ENCODE measurements at regions not wholly inside any gene's neighbourhood (a gene's known extent, or its start where the extent isn't known, plus 50 kb on each side); places are given as distances from the start of the nearest gene placed in this dataset.

- Histone ChIP-seq H3K27me3 (replicated peaks; ENCODE audit: control insufficient read depth, insufficient read depth, low read length, poor library complexity, severe bottlenecking) (no peaks in the 10 kb centered on the region), H3K4me3 (ENCODE audit: insufficient read depth, low read depth, low read length, poor library complexity, severe bottlenecking) (no peak overlapping the region), H3K36me3 (ENCODE audit: control insufficient read depth, insufficient read depth, low read length) (no peaks in the 10 kb centered on the region), H3K27ac (ENCODE audit: insufficient read depth, low read length, poor library complexity, severe bottlenecking) (no peak overlapping the region), H3K9me3 (ENCODE audit: control insufficient read depth, low read length) (no peaks in the 10 kb centered on the region), H3K4me1 (ENCODE audit: control insufficient read depth, insufficient read depth, low read length, poor library complexity, severe bottlenecking) (no peaks in the 10 kb centered on the region)
- no peak for DNase-seq
These were observed 79.4 kb downstream of the HES1 start for GRCh38 chr3:194215392-194215791.

- H3K4me1 ChIP-seq (ENCODE audit: control insufficient read depth, insufficient read depth, low read length, poor library complexity, severe bottlenecking) = no peaks in the 10 kb centered on the region
- H3K27me3 ChIP-seq (replicated peaks; ENCODE audit: control insufficient read depth, insufficient read depth, low read length, poor library complexity, severe bottlenecking) = no peaks in the 10 kb centered on the region
- DNase-seq = no peak
- H3K27ac ChIP-seq (ENCODE audit: insufficient read depth, low read length, poor library complexity, severe bottlenecking) = no peak overlapping the region
- no peak overlapping the region for H3K4me3 ChIP-seq (ENCODE audit: insufficient read depth, low read depth, low read length, poor library complexity, severe bottlenecking)
- no peaks in the 10 kb centered on the region for H3K36me3 ChIP-seq (ENCODE audit: control insufficient read depth, insufficient read depth, low read length)
- no peaks in the 10 kb centered on the region for H3K9me3 ChIP-seq (ENCODE audit: control insufficient read depth, low read length)
These were observed 82.9 kb downstream of the HES1 start for GRCh38 chr3:194218646-194219453.

- H3K4me3 ChIP-seq (ENCODE audit: insufficient read depth, low read depth, low read length, poor library complexity, severe bottlenecking) = no peak overlapping the region
- H3K36me3 ChIP-seq (ENCODE audit: control insufficient read depth, insufficient read depth, low read length) = no peaks in the 10 kb centered on the region
- H3K9me3 ChIP-seq (ENCODE audit: control insufficient read depth, low read length) = no peaks in the 10 kb centered on the region
- no peaks in the 10 kb centered on the region for H3K27me3 ChIP-seq (replicated peaks; ENCODE audit: control insufficient read depth, insufficient read depth, low read length, poor library complexity, severe bottlenecking)
- DNase-seq = no peak
- no peaks in the 10 kb centered on the region for H3K4me1 ChIP-seq (ENCODE audit: control insufficient read depth, insufficient read depth, low read length, poor library complexity, severe bottlenecking)
- H3K27ac ChIP-seq (ENCODE audit: insufficient read depth, low read length, poor library complexity, severe bottlenecking) = no peak overlapping the region
These were observed 84.0 kb downstream of the HES1 start for GRCh38 chr3:194219826-194220410.

- peaks cover 2% of the 10 kb centered on the region for H3K27me3 ChIP-seq (replicated peaks; ENCODE audit: control insufficient read depth, insufficient read depth, low read length, poor library complexity, severe bottlenecking)
- no peaks in the 10 kb centered on the region for H3K9me3 ChIP-seq (ENCODE audit: control insufficient read depth, low read length)
- no peak overlapping the region for H3K4me3 ChIP-seq (ENCODE audit: insufficient read depth, low read depth, low read length, poor library complexity, severe bottlenecking)
- no peak overlapping the region for H3K27ac ChIP-seq (ENCODE audit: insufficient read depth, low read length, poor library complexity, severe bottlenecking)
- H3K36me3 ChIP-seq (ENCODE audit: control insufficient read depth, insufficient read depth, low read length) = no peaks in the 10 kb centered on the region
- DNase-seq = no peak
- H3K4me1 ChIP-seq (ENCODE audit: control insufficient read depth, insufficient read depth, low read length, poor library complexity, severe bottlenecking) = no peaks in the 10 kb centered on the region
These were observed 85.0 kb downstream of the HES1 start for GRCh38 chr3:194220901-194221326.

GRCh38 chr3:194221336-194221735 is 85.4 kb downstream of the HES1 start:
- Histone ChIP-seq H3K4me3 (ENCODE audit: insufficient read depth, low read depth, low read length, poor library complexity, severe bottlenecking) (no peak overlapping the region), H3K9me3 (ENCODE audit: control insufficient read depth, low read length) (no peaks in the 10 kb centered on the region), H3K4me1 (ENCODE audit: control insufficient read depth, insufficient read depth, low read length, poor library complexity, severe bottlenecking) (no peaks in the 10 kb centered on the region), H3K27ac (ENCODE audit: insufficient read depth, low read length, poor library complexity, severe bottlenecking) (no peak overlapping the region), H3K36me3 (ENCODE audit: control insufficient read depth, insufficient read depth, low read length) (no peaks in the 10 kb centered on the region), H3K27me3 (replicated peaks; ENCODE audit: control insufficient read depth, insufficient read depth, low read length, poor library complexity, severe bottlenecking) (peaks cover 2% of the 10 kb centered on the region)
- DNase-seq = no peak

GRCh38 chr3:194223951-194224350 is 88.0 kb downstream of the HES1 start:
- no peak overlapping the region for H3K4me3 ChIP-seq (ENCODE audit: insufficient read depth, low read depth, low read length, poor library complexity, severe bottlenecking)
- H3K9me3 ChIP-seq (ENCODE audit: control insufficient read depth, low read length) = no peaks in the 10 kb centered on the region
- H3K4me1 ChIP-seq (ENCODE audit: control insufficient read depth, insufficient read depth, low read length, poor library complexity, severe bottlenecking) = no peaks in the 10 kb centered on the region
- no peak for DNase-seq
- H3K27me3 ChIP-seq (replicated peaks; ENCODE audit: control insufficient read depth, insufficient read depth, low read length, poor library complexity, severe bottlenecking) = peaks cover 2% of the 10 kb centered on the region
- no peak overlapping the region for H3K27ac ChIP-seq (ENCODE audit: insufficient read depth, low read length, poor library complexity, severe bottlenecking)
- no peaks in the 10 kb centered on the region for H3K36me3 ChIP-seq (ENCODE audit: control insufficient read depth, insufficient read depth, low read length)

- Histone ChIP-seq H3K27me3 (replicated peaks; ENCODE audit: control insufficient read depth, insufficient read depth, low read length, poor library complexity, severe bottlenecking) (peaks cover 2% of the 10 kb centered on the region), H3K4me3 (ENCODE audit: insufficient read depth, low read depth, low read length, poor library complexity, severe bottlenecking) (no peak overlapping the region), H3K27ac (ENCODE audit: insufficient read depth, low read length, poor library complexity, severe bottlenecking) (no peak overlapping the region), H3K9me3 (ENCODE audit: control insufficient read depth, low read length) (no peaks in the 10 kb centered on the region), H3K36me3 (ENCODE audit: control insufficient read depth, insufficient read depth, low read length) (no peaks in the 10 kb centered on the region), H3K4me1 (ENCODE audit: control insufficient read depth, insufficient read depth, low read length, poor library complexity, severe bottlenecking) (no peaks in the 10 kb centered on the region)
- DNase-seq = no peak
These were observed 88.8 kb downstream of the HES1 start for GRCh38 chr3:194224471-194225417.

GRCh38 chr3:194225418-194225812 is 89.5 kb downstream of the HES1 start:
- Histone ChIP-seq H3K9me3 (ENCODE audit: control insufficient read depth, low read length) (no peaks in the 10 kb centered on the region), H3K4me3 (ENCODE audit: insufficient read depth, low read depth, low read length, poor library complexity, severe bottlenecking) (no peak overlapping the region), H3K4me1 (ENCODE audit: control insufficient read depth, insufficient read depth, low read length, poor library complexity, severe bottlenecking) (no peaks in the 10 kb centered on the region), H3K27me3 (replicated peaks; ENCODE audit: control insufficient read depth, insufficient read depth, low read length, poor library complexity, severe bottlenecking) (peaks cover 2% of the 10 kb centered on the region), H3K27ac (ENCODE audit: insufficient read depth, low read length, poor library complexity, severe bottlenecking) (no peak overlapping the region), H3K36me3 (ENCODE audit: control insufficient read depth, insufficient read depth, low read length) (no peaks in the 10 kb centered on the region)
- DNase-seq = no peak

- peaks cover 2% of the 10 kb centered on the region for H3K27me3 ChIP-seq (replicated peaks; ENCODE audit: control insufficient read depth, insufficient read depth, low read length, poor library complexity, severe bottlenecking)
- no peak for DNase-seq
- H3K9me3 ChIP-seq (ENCODE audit: control insufficient read depth, low read length) = no peaks in the 10 kb centered on the region
- H3K36me3 ChIP-seq (ENCODE audit: control insufficient read depth, insufficient read depth, low read length) = no peaks in the 10 kb centered on the region
- H3K4me3 ChIP-seq (ENCODE audit: insufficient read depth, low read depth, low read length, poor library complexity, severe bottlenecking) = no peak overlapping the region
- H3K4me1 ChIP-seq (ENCODE audit: control insufficient read depth, insufficient read depth, low read length, poor library complexity, severe bottlenecking) = no peaks in the 10 kb centered on the region
- no peak overlapping the region for H3K27ac ChIP-seq (ENCODE audit: insufficient read depth, low read length, poor library complexity, severe bottlenecking)
These were observed 90.2 kb downstream of the HES1 start for GRCh38 chr3:194225988-194226663.

Measured in effector memory CD4-positive, alpha-beta T cell (primary cell).